K562 (cell line): ENCODE measurements at regions not wholly inside any gene's neighbourhood (a gene's known extent, or its start where the extent isn't known, plus 50 kb on each side); places are given as distances from the start of the nearest gene placed in this dataset.

Experiments used
- BRCA1 ChIP-seq, 2 experiments: fragments of 450-650 bp in 1 of 2; sonication (generic) in 1 of 2; formaldehyde crosslinking in 1 of 2; IDR thresholded peaks; 2 replicates each; pipeline versions ENCODE4 v1.5.0 to v1.6.1; 2017 to 2020; ENCODE audit warnings: mild to moderate bottlenecking in 1 of 2, missing genetic modification reagents in 1 of 2
- CREM ChIP-seq: IDR thresholded peaks from 2 replicates; pipeline ENCODE4 v1.6.1; 2014; ENCODE audit warnings: antibody characterized with exemption, low read depth
- GABPB2 ChIP-seq: fragments of 250-450 bp; sonication (Bioruptor Pico); conservative IDR thresholded peaks from 2 replicates; pipeline ENCODE4 v1.5.1; 2021; ENCODE audit warnings: mild to moderate bottlenecking
- KDM5B ChIP-seq: fragments of 200-600 bp; sonication (generic); IDR thresholded peaks from 2 replicates; pipeline ENCODE4 v1.6.1; 2012; ENCODE audit warnings: low read depth, mild to moderate bottlenecking, moderate library complexity, low read length, control low read depth, inconsistent platforms; ENCODE audit not compliant: insufficient replicate concordance
- MCM7 ChIP-seq, 2 experiments: fragments of 450-650 bp; IDR thresholded peaks; 2 replicates each; pipeline ENCODE4 v1.6.1; 2016 to 2018
- MXI1 ChIP-seq: IDR thresholded peaks from 2 replicates; pipeline ENCODE4 v1.6.1; 2011; ENCODE audit warnings: low read depth, mild to moderate bottlenecking, improper control_type of control experiment, low read length
- MYC ChIP-seq, 2 experiments: fragments of 250-450 bp in 1 of 2; sonication (Bioruptor Pico) in 1 of 2; IDR thresholded peaks; 2 replicates each; pipeline versions ENCODE4 v1.5.1 to v1.6.1; 2012 to 2021; ENCODE audit warnings: low read depth in 2 of 2, borderline replicate concordance in 1 of 2, improper control_type of control experiment in 1 of 2, low read length in 1 of 2, mild to moderate bottlenecking in 1 of 2, moderate library complexity in 1 of 2
- PML ChIP-seq: IDR thresholded peaks from 2 replicates; pipeline ENCODE4 v1.6.1; 2012; ENCODE audit warnings: low read length, inconsistent platforms
- POLR2AphosphoS2 ChIP-seq: IDR thresholded peaks from 2 replicates; pipeline ENCODE4 v1.6.1; 2012; ENCODE audit warnings: low read length, improper control_type of control experiment
- PPARD ChIP-seq: fragments of 250-450 bp; sonication (Bioruptor Pico); IDR thresholded peaks from 2 replicates; pipeline ENCODE4 v1.8.0; 2022; ENCODE audit warnings: inconsistent platforms, mild to moderate bottlenecking, moderate library complexity
- RNF2 ChIP-seq: sonication (generic); IDR thresholded peaks from 2 replicates; pipeline ENCODE4 v1.6.1; 2016
- SIN3A ChIP-seq, 2 experiments: fragments of 150-350 bp in 1 of 2; IDR thresholded peaks; 2 replicates each; pipeline ENCODE4 v1.6.1; 2011 to 2016; ENCODE audit warnings: borderline replicate concordance in 2 of 2, low read depth in 2 of 2, low read length in 2 of 2, mild to moderate bottlenecking in 2 of 2, moderate library complexity in 2 of 2; ENCODE audit not compliant: control insufficient read depth in 1 of 2
- SMC3 ChIP-seq: conservative IDR thresholded peaks from 2 replicates; pipeline ENCODE4 v1.6.1; 2011; ENCODE audit warnings: low read depth, low read length, improper control_type of control experiment; ENCODE audit not compliant: insufficient read depth
- ZNF232 ChIP-seq: sonication (generic); formaldehyde crosslinking; IDR thresholded peaks from 2 replicates; pipeline ENCODE4 v1.8.0; 2022; ENCODE audit warnings: mild to moderate bottlenecking, missing genetic modification reagents
- ZNF384 ChIP-seq: IDR thresholded peaks from 2 replicates; pipeline ENCODE4 v1.6.1; 2012; ENCODE audit warnings: low read depth, low read length, improper control_type of control experiment
- ZNF785 ChIP-seq: fragments of 250-450 bp; sonication (Bioruptor Pico); IDR thresholded peaks from 2 replicates; pipeline ENCODE4 v1.4.0; 2020; ENCODE audit warnings: mild to moderate bottlenecking
- ZSCAN32 ChIP-seq: fragments of 450-650 bp; formaldehyde crosslinking; IDR thresholded peaks from 2 replicates; pipeline ENCODE4 v1.4.0; 2020; ENCODE audit warnings: mild to moderate bottlenecking, moderate library complexity
- TF ChIP-seq, protein P1 (sequence below), 2 experiments: fragments of 450-650 bp in 1 of 2; sonication (generic) in 1 of 2; formaldehyde crosslinking in 1 of 2; IDR thresholded peaks in 1 of 2; conservative IDR thresholded peaks in 1 of 2; 2 replicates each; pipeline versions ENCODE4 v1.6.1 to v1.8.1; 2016 to 2023; ENCODE audit warnings: mild to moderate bottlenecking in 2 of 2, moderate library complexity in 2 of 2, inconsistent platforms in 1 of 2, missing genetic modification reagents in 1 of 2
- TF ChIP-seq, protein P2 (sequence below): sonication (generic); formaldehyde crosslinking; IDR thresholded peaks from 2 replicates; pipeline ENCODE4 v1.8.0; 2022; ENCODE audit warnings: mild to moderate bottlenecking, low read depth, missing genetic modification reagents
- TF ChIP-seq, protein P3 (sequence below): fragments of 250-450 bp; sonication (Bioruptor Pico); IDR thresholded peaks from 2 replicates; pipeline ENCODE4 v1.5.0; 2020; ENCODE audit warnings: mild to moderate bottlenecking, borderline replicate concordance

DNA sequence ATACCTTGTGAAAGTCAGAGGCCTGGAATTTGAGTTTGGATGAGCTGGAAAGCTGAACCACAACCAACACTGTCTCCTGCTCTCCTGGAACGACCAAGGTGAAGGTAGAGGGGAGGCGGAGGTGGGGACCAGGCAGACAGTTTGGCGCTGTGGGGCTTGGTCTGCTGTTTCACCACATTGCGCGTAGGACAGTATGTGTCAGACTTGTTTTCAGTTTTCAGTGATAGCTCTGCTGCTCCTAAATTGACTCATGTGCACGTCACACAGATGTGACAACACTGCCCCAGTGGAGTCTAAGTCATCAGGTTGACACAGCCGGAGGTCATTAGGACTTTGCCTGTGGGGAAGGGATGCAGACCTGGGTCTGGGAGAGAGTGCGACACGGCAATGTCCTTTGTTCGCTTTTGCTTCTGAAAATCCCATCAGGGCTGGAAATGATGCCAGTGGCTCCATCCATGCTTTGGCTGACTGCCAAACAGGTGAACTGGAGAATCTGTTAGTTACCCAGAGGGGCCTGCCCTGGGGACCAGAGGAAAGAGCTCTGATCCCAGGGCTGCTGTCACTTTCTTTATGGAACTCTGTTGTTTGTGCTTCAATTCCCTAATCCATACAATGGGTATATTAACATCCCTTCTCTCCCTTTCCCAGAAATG lies 255.5 kb downstream of the CDC5L start (continued):
- no peak for TF ChIP-seq MYC (IDR thresholded peaks at IDR 0.05; ENCODE audit: low read depth, low read length)
- TF ChIP-seq MYC (CRISPR knock-in tag; IDR thresholded peaks at IDR 0.05; ENCODE audit: borderline replicate concordance, low read depth), result no peak
- TF ChIP-seq MCM7 (IDR thresholded peaks at IDR 0.05), result no peak
- TF ChIP-seq SMC3, result no peak
- no peak for TF ChIP-seq RNF2
- no peak for TF ChIP-seq PML
- TF ChIP-seq, protein P1, sequence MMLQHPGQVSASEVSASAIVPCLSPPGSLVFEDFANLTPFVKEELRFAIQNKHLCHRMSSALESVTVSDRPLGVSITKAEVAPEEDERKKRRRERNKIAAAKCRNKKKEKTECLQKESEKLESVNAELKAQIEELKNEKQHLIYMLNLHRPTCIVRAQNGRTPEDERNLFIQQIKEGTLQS (IDR thresholded peaks at IDR 0.05), result peak; percentile 44
- TF ChIP-seq, protein P1 (CRISPR knock-in tag; conservative IDR thresholded peaks at IDR 0.05), result no peak
- no peak for TF ChIP-seq GABPB2 (CRISPR knock-in tag)
- TF ChIP-seq PPARD (CRISPR knock-in tag), result no peak
- TF ChIP-seq, protein P2, sequence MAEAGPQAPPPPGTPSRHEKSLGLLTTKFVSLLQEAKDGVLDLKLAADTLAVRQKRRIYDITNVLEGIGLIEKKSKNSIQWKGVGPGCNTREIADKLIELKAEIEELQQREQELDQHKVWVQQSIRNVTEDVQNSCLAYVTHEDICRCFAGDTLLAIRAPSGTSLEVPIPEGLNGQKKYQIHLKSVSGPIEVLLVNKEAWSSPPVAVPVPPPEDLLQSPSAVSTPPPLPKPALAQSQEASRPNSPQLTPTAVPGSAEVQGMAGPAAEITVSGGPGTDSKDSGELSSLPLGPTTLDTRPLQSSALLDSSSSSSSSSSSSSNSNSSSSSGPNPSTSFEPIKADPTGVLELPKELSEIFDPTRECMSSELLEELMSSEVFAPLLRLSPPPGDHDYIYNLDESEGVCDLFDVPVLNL, result no peak
- no peak for TF ChIP-seq ZNF384
- no peak for TF ChIP-seq KDM5B
- TF ChIP-seq SIN3A (IDR thresholded peaks at IDR 0.05; ENCODE audit: borderline replicate concordance in 2 of 2, control insufficient read depth in 1 of 2, low read depth in 2 of 2, low read length in 2 of 2), result no peak
- TF ChIP-seq ZNF232 (CRISPR knock-in tag), result no peak
- TF ChIP-seq CREM, result peak; percentile 82
- TF ChIP-seq, protein P3, sequence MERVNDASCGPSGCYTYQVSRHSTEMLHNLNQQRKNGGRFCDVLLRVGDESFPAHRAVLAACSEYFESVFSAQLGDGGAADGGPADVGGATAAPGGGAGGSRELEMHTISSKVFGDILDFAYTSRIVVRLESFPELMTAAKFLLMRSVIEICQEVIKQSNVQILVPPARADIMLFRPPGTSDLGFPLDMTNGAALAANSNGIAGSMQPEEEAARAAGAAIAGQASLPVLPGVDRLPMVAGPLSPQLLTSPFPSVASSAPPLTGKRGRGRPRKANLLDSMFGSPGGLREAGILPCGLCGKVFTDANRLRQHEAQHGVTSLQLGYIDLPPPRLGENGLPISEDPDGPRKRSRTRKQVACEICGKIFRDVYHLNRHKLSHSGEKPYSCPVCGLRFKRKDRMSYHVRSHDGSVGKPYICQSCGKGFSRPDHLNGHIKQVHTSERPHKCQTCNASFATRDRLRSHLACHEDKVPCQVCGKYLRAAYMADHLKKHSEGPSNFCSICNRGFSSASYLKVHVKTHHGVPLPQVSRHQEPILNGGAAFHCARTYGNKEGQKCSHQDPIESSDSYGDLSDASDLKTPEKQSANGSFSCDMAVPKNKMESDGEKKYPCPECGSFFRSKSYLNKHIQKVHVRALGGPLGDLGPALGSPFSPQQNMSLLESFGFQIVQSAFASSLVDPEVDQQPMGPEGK (CRISPR knock-in tag), result no peak
- no peak for TF ChIP-seq ZSCAN32
- TF ChIP-seq ZNF785 (CRISPR knock-in tag), result no peak
- no peak for TF ChIP-seq MXI1
- TF ChIP-seq BRCA1 (IDR thresholded peaks at IDR 0.05), result no peak
- no peak for TF ChIP-seq BRCA1 (CRISPR knock-in tag; IDR thresholded peaks at IDR 0.05)
- TF ChIP-seq POLR2AphosphoS2, result no peak
